Hepatocyte (in vitro differentiated cells): ENCODE measurements at regions not wholly inside any gene's neighbourhood (a gene's known extent, or its start where the extent isn't known, plus 50 kb on each side); places are given as distances from the start of the nearest gene placed in this dataset.

Experiments
- CTCF ChIP-seq: fragments of 200-600 bp; sonication (generic); IDR thresholded peaks from 2 replicates; pipeline ENCODE4 v1.5.1; 2016; ENCODE audit warnings: antibody characterized with exemption, mild to moderate bottlenecking; ENCODE audit not compliant: poor library complexity
- EZH2 ChIP-seq: fragments of 200-600 bp; sonication (generic); IDR thresholded peaks from 2 replicates; pipeline ENCODE4 v1.6.1; 2016; ENCODE audit warnings: antibody characterized with exemption, mild to moderate bottlenecking, borderline replicate concordance
- EZH2phosphoT487 ChIP-seq: fragments of 200-600 bp; sonication (generic); IDR thresholded peaks from one replicate; pipeline ENCODE4 v1.6.1; 2018; ENCODE audit warnings: antibody characterized with exemption, mild to moderate bottlenecking, low read depth, moderate library complexity; ENCODE audit not compliant: unreplicated experiment, severe bottlenecking

- TF ChIP-seq EZH2 (no peak), CTCF (no peak), EZH2phosphoT487 (no peak)
Observed at GRCh38 chr2:109065391-109065734, 63.6 kb upstream of the SH3RF3 start.
